ENCODE measurements at regions not wholly inside any gene's neighbourhood (a gene's known extent, or its start where the extent isn't known, plus 50 kb on each side); places are given as distances from the start of the nearest gene placed in this dataset.

DNA sequence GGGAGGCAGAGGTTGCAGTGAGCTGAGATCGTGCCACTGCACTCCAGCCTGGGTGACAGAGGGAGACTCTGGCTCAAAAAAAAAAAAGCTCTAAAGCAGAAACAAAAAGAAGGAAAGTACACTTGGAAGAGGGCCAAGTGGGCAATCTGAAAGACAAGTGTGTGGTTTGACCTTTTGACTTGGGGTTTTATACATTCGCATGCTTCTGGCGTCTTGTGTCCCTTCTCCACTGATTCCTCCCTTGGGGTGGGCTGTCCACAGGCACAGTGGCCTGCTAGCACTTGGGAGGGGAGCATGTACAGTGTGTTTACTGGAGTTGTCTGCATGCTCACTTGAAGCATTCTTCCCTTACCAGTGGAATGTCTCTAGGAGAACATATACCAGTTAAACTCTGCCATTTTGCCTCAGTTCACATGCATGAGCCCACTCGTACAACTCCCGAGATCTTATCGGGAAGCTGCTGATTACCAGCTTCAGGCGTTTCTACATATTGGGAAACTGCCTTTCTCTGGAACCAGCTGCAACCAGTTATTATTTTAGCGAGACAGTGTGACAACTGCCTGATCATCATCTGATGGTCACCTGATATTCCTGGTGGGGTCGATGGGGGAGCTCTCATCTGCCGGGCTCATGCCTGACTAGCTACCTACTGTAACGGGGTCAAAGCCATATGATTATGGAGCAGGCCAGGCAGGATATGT is 113.5 kb upstream of the ZNF678 start:
- ChIA-PET POLR2A (ENCODE audit: unreplicated experiment) (interaction anchor here (0.5 kb wide), 1 partner anchor 710 kb away, joined by 3 read pairs; no protein-coding TSS in a partner anchor), CTCF (no interaction called here)
- Histone ChIP-seq H3F3A (ENCODE audit: insufficient read depth, low read depth) (no peaks in the 10 kb centered on the region), H4K20me1 (ENCODE audit: insufficient read depth) (no peaks in the 10 kb centered on the region), H3K4me2 (no peak overlapping the region), H3K36me3 (ENCODE audit: low read depth) (no peaks in the 10 kb centered on the region), H3K9me2 (ENCODE audit: insufficient read depth) (no peaks in the 10 kb centered on the region), H3K4me3 (no peak overlapping the region), H3K27me3 (ENCODE audit: insufficient read depth, low read depth) (peaks cover 19% of the 10 kb centered on the region; the same call in 1 of the 2 replicates), H3K9me3 (ENCODE audit: insufficient read depth, low read depth) (no peaks in the 10 kb centered on the region), H3K4me1 (replicated peaks; ENCODE audit: insufficient read depth) (no peaks in the 10 kb centered on the region), H3K27ac (no peak overlapping the region), H2AFZ (no peak overlapping the region), H3K79me2 (ENCODE audit: low read depth) (no peaks in the 10 kb centered on the region)
- TF ChIP-seq EZH2 (IDR thresholded peaks at IDR 0.05; ENCODE audit: low read depth): no peak
- TF ChIP-seq, protein P1, sequence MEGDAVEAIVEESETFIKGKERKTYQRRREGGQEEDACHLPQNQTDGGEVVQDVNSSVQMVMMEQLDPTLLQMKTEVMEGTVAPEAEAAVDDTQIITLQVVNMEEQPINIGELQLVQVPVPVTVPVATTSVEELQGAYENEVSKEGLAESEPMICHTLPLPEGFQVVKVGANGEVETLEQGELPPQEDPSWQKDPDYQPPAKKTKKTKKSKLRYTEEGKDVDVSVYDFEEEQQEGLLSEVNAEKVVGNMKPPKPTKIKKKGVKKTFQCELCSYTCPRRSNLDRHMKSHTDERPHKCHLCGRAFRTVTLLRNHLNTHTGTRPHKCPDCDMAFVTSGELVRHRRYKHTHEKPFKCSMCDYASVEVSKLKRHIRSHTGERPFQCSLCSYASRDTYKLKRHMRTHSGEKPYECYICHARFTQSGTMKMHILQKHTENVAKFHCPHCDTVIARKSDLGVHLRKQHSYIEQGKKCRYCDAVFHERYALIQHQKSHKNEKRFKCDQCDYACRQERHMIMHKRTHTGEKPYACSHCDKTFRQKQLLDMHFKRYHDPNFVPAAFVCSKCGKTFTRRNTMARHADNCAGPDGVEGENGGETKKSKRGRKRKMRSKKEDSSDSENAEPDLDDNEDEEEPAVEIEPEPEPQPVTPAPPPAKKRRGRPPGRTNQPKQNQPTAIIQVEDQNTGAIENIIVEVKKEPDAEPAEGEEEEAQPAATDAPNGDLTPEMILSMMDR (conservative IDR thresholded peaks at IDR 0.05): no peak
- intact Hi-C loops (cut with micrococcal nuclease; ENCODE audit: unreplicated experiment): loop anchor here (10.0 kb wide), 1 partner anchor 625 kb away; no protein-coding TSS in a partner anchor
- no TSS peak for BruUV-seq (replicated peaks)
- DNase-seq: no peak

DNA sequence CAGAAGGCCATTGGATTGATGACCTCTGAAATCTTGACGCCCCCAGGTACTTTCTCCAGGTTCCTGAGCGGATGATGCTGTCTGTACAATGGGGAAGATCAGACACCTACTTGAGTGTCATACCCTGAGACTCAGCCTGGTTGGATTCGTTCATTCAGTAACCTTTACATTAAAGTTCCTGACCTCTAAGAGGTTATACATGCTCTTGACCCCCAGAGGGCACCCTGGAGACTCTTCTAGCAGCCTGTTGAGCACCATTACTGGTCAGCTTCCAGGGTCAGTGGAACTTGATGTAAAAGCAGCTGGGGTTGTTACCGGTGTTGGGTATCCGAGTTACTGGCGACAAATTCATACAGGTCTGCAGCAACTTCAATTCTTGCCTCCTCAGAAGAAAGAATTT is 114.3 kb upstream of the ZNF678 start:
- Histone ChIP-seq H3K9me3 (ENCODE audit: insufficient read depth, low read depth) (no peaks in the 10 kb centered on the region), H3K36me3 (ENCODE audit: low read depth) (no peaks in the 10 kb centered on the region), H3F3A (ENCODE audit: insufficient read depth, low read depth) (no peaks in the 10 kb centered on the region), H4K20me1 (ENCODE audit: insufficient read depth) (no peaks in the 10 kb centered on the region), H3K4me1 (replicated peaks; ENCODE audit: insufficient read depth) (no peaks in the 10 kb centered on the region), H3K79me2 (ENCODE audit: low read depth) (no peaks in the 10 kb centered on the region), H3K27me3 (ENCODE audit: insufficient read depth, low read depth) (peaks cover 11% of the 10 kb centered on the region; the same call in 1 of the 2 replicates), H3K9me2 (ENCODE audit: insufficient read depth) (no peaks in the 10 kb centered on the region), H2AFZ (no peak overlapping the region), H3K4me3 (no peak overlapping the region), H3K4me2 (no peak overlapping the region), H3K27ac (no peak overlapping the region)
- no TSS peak for BruUV-seq (replicated peaks)
- TF ChIP-seq EZH2 (IDR thresholded peaks at IDR 0.05; ENCODE audit: low read depth): no peak
- TF ChIP-seq, protein P1 (conservative IDR thresholded peaks at IDR 0.05): peak; percentile 49; the same call in 1 of the 2 replicates
- DNase-seq: peak in 1 of 2 experiments; percentile 43
- CTCF ChIA-PET: interaction anchor here (1.0 kb wide), 1 partner anchor 150 kb away, joined by 3 read pairs; no protein-coding TSS in a partner anchor
- intact Hi-C loops (cut with micrococcal nuclease; ENCODE audit: unreplicated experiment): loop anchor here (10.0 kb wide), 1 partner anchor 624 kb away; no protein-coding TSS in a partner anchor
- POLR2A ChIA-PET (ENCODE audit: unreplicated experiment): interaction anchor here (0.5 kb wide), 1 partner anchor 710 kb away, joined by 3 read pairs; no protein-coding TSS in a partner anchor

DNA sequence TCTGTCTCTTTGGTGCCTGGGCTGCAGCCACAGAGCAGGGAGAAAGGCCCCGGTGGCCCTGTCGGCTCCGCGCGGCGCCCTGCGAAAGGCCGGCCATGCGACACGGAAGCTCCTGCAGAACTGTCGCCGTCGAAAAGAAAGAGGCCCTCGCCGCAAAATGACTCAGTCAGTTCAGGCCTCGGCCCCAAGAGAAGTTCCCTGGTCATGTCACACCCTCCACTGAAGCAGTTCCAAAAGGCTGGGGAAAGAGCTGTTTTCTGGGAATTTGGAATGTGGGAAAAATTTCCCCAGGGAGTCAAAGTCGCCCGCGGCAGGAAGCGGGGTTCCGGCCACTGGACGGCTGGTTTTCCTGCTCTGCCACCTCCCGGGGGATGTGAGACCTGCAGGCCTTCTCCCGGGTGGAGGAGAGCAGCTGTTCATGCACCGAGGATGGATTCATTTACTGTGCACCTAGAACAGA is 115.8 kb upstream of the ZNF678 start:
- H3K27me3 ChIP-seq (ENCODE audit: insufficient read depth, low read depth): no peaks in the 10 kb centered on the region
- H3K79me2 ChIP-seq (ENCODE audit: low read depth): no peaks in the 10 kb centered on the region
- no peaks in the 10 kb centered on the region for H3F3A ChIP-seq (ENCODE audit: insufficient read depth, low read depth)
- H4K20me1 ChIP-seq (ENCODE audit: insufficient read depth): no peaks in the 10 kb centered on the region
- TF ChIP-seq, protein P1 (conservative IDR thresholded peaks at IDR 0.05): no peak
- no peak for TF ChIP-seq EZH2 (IDR thresholded peaks at IDR 0.05; ENCODE audit: low read depth)
- no peak overlapping the region for H3K4me2 ChIP-seq
- ChIA-PET CTCF (no interaction called here), POLR2A (ENCODE audit: unreplicated experiment) (no interaction called here)
- peak in 1 of 2 experiments; percentile 31 for DNase-seq
- no peaks in the 10 kb centered on the region for H3K9me3 ChIP-seq (ENCODE audit: insufficient read depth, low read depth)
- no peaks in the 10 kb centered on the region for H3K36me3 ChIP-seq (ENCODE audit: low read depth)
- no peaks in the 10 kb centered on the region for H3K9me2 ChIP-seq (ENCODE audit: insufficient read depth)
- no TSS peak for BruUV-seq (replicated peaks)
- intact Hi-C loops (cut with micrococcal nuclease; ENCODE audit: unreplicated experiment): loop anchor here (10.0 kb wide), 1 partner anchor 623 kb away; no protein-coding TSS in a partner anchor
- H3K4me3 ChIP-seq: no peak overlapping the region
- H3K4me1 ChIP-seq (replicated peaks; ENCODE audit: insufficient read depth): no peaks in the 10 kb centered on the region
- no peak overlapping the region for H3K27ac ChIP-seq
- H2AFZ ChIP-seq: no peak overlapping the region
